ENCODE measurements at regions not wholly inside any gene's neighbourhood (a gene's known extent, or its start where the extent isn't known, plus 50 kb on each side); places are given as distances from the start of the nearest gene placed in this dataset.

DNA sequence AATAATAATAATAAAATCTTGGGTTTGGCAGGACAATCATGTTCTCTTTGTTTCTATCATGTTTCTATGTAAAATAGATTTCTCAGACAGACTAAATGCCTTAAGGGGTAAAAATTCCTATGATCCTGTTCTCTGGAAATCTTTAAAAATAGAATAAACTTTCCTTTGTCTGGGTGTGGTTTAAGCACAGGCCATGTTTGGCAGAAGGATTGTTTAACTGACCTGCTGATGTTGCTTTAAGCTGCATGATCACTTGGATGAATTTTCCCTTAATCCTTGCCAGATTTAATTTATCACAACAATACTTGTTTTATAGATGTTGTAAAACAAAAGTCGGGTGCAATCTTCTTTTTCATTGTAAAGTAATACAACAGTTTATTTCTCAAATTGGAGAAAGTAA lies 341.7 kb upstream of the FAT1 start:
- ATAC-seq (ENCODE audit: insufficient number of reproducible peaks, low FRiP score, low read depth) (no peak), DNase-seq (ENCODE audit: low spot score) (no peak)
- Histone ChIP-seq H3K9me3 (no peaks in the 10 kb centered on the region), H3K4me1 (ENCODE audit: control insufficient read depth in 1 of 2, low read depth in 2 of 2) (peaks cover 0 to 6% of the 10 kb centered on the region in 2 donors), H3K36me3 (no peaks in the 10 kb centered on the region), H3K27ac (no peak overlapping the region), H3K4me3 (no peak overlapping the region), H3K27me3 (replicated peaks; ENCODE audit: insufficient read depth) (no peaks in the 10 kb centered on the region)
- TF ChIP-seq, protein P1, sequence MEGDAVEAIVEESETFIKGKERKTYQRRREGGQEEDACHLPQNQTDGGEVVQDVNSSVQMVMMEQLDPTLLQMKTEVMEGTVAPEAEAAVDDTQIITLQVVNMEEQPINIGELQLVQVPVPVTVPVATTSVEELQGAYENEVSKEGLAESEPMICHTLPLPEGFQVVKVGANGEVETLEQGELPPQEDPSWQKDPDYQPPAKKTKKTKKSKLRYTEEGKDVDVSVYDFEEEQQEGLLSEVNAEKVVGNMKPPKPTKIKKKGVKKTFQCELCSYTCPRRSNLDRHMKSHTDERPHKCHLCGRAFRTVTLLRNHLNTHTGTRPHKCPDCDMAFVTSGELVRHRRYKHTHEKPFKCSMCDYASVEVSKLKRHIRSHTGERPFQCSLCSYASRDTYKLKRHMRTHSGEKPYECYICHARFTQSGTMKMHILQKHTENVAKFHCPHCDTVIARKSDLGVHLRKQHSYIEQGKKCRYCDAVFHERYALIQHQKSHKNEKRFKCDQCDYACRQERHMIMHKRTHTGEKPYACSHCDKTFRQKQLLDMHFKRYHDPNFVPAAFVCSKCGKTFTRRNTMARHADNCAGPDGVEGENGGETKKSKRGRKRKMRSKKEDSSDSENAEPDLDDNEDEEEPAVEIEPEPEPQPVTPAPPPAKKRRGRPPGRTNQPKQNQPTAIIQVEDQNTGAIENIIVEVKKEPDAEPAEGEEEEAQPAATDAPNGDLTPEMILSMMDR (IDR thresholded peaks at IDR 0.05) = no peak

- H3K27ac ChIP-seq = no peak overlapping the region
- H3K36me3 ChIP-seq = no peaks in the 10 kb centered on the region
- ATAC-seq (ENCODE audit: insufficient number of reproducible peaks, low FRiP score, low read depth) (no peak), DNase-seq (ENCODE audit: low spot score) (no peak)
- TF ChIP-seq, protein P1 (IDR thresholded peaks at IDR 0.05) = no peak
- H3K4me3 ChIP-seq = no peak overlapping the region
- H3K4me1 ChIP-seq (ENCODE audit: control insufficient read depth in 1 of 2, low read depth in 2 of 2) = peaks cover 0 to 6% of the 10 kb centered on the region in 2 donors
- H3K9me3 ChIP-seq = no peaks in the 10 kb centered on the region
- no peaks in the 10 kb centered on the region for H3K27me3 ChIP-seq (replicated peaks; ENCODE audit: insufficient read depth)
Measured at GRCh38 chr4:187065806-187066205, 342.1 kb upstream of the FAT1 start.

GRCh38 chr4:187069398-187069797 lies 345.7 kb upstream of the FAT1 start:
- H3K9me3 ChIP-seq = no peaks in the 10 kb centered on the region
- H3K36me3 ChIP-seq = no peaks in the 10 kb centered on the region
- TF ChIP-seq, protein P1 (IDR thresholded peaks at IDR 0.05) = no peak
- peaks cover 0 to 6% of the 10 kb centered on the region in 2 donors for H3K4me1 ChIP-seq (ENCODE audit: control insufficient read depth in 1 of 2, low read depth in 2 of 2)
- DNase-seq (ENCODE audit: low spot score) (no peak), ATAC-seq (ENCODE audit: insufficient number of reproducible peaks, low FRiP score, low read depth) (no peak)
- H3K27ac ChIP-seq = no peak overlapping the region
- H3K4me3 ChIP-seq = no peak overlapping the region
- H3K27me3 ChIP-seq (replicated peaks; ENCODE audit: insufficient read depth) = no peaks in the 10 kb centered on the region

DNA sequence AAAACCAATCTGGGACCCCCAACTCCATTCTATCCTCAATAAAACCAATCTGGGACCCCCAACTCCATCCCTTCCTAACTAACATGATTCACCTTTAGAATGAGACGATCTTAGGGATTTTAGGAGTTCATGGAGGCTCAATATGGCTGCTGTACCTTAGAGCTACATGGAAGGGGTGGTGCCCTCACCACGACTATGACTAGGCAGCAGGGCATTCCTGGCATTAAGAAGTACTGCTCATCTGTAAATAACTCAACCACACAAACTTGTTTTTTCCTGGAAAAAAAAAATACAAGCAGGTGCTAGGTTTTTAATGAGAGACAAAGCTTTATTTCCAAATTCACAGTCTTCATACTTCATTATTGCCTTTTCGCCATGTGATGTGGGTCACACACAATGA lies 346.5 kb upstream of the FAT1 start:
- ATAC-seq (ENCODE audit: insufficient number of reproducible peaks, low FRiP score, low read depth) (no peak), DNase-seq (ENCODE audit: low spot score) (no peak)
- Histone ChIP-seq H3K4me3 (no peak overlapping the region), H3K36me3 (no peaks in the 10 kb centered on the region), H3K27ac (no peak overlapping the region), H3K27me3 (replicated peaks; ENCODE audit: insufficient read depth) (no peaks in the 10 kb centered on the region), H3K9me3 (no peaks in the 10 kb centered on the region), H3K4me1 (ENCODE audit: control insufficient read depth in 1 of 2, low read depth in 2 of 2) (peaks cover 0 to 4% of the 10 kb centered on the region in 2 donors)
- TF ChIP-seq, protein P1 (IDR thresholded peaks at IDR 0.05) = no peak

DNA sequence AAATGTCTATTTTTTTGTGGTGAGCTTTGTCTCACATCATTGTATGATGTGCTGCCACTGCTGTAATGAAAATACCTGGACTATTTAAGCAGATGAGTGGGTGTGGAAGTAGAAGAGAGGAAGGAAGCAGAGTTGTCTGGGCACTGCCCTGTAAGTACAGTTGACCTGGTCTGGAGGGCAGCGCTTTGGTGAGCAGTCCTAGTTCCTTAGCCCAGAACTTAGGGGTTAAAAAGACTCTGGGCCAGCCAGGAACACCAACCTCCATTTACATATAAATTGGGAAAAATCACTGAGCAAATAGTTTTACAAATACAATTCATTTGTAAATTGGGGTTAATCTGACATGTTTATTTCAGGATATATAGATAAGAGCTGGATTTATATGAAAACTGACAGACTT lies 347.1 kb upstream of the FAT1 start:
- H3K4me3 ChIP-seq = no peak overlapping the region
- ATAC-seq (ENCODE audit: insufficient number of reproducible peaks, low FRiP score, low read depth) = no peak
- no peak for DNase-seq (ENCODE audit: low spot score)
- H3K36me3 ChIP-seq = no peaks in the 10 kb centered on the region
- H3K27ac ChIP-seq = no peak overlapping the region
- TF ChIP-seq, protein P1 (IDR thresholded peaks at IDR 0.05) = no peak
- no peaks in the 10 kb centered on the region for H3K9me3 ChIP-seq
- H3K27me3 ChIP-seq (replicated peaks; ENCODE audit: insufficient read depth) = no peaks in the 10 kb centered on the region
- H3K4me1 ChIP-seq (ENCODE audit: control insufficient read depth in 1 of 2, low read depth in 2 of 2) = no peaks in the 10 kb centered on the region

Data from thoracic aorta (tissue), 2 donors.